ENCODE measurements at regions not wholly inside any gene's neighbourhood (a gene's known extent, or its start where the extent isn't known, plus 50 kb on each side); places are given as distances from the start of the nearest gene placed in this dataset.

DNA sequence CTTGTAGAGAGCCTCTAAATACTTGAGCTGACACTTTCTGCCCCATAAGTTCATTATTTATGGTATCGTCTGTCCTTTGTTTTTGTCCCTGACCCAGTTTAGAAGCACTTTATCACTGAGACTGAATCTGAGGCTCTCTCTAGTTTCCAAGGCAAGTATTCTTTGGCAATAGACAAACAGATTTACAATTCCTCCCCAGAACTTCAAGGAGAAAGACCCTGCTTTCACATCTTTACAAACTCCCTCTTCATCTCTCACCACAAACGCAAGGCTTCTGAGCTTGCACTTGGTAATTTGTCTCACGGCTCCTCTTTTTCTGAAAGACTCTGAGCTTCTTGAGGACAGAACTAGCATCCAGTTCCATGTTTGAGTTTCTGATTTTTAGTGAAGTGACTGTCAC lies 49.8 kb upstream of the PARP11 start:
- TF ChIP-seq, protein P1, sequence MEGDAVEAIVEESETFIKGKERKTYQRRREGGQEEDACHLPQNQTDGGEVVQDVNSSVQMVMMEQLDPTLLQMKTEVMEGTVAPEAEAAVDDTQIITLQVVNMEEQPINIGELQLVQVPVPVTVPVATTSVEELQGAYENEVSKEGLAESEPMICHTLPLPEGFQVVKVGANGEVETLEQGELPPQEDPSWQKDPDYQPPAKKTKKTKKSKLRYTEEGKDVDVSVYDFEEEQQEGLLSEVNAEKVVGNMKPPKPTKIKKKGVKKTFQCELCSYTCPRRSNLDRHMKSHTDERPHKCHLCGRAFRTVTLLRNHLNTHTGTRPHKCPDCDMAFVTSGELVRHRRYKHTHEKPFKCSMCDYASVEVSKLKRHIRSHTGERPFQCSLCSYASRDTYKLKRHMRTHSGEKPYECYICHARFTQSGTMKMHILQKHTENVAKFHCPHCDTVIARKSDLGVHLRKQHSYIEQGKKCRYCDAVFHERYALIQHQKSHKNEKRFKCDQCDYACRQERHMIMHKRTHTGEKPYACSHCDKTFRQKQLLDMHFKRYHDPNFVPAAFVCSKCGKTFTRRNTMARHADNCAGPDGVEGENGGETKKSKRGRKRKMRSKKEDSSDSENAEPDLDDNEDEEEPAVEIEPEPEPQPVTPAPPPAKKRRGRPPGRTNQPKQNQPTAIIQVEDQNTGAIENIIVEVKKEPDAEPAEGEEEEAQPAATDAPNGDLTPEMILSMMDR (conservative IDR thresholded peaks at IDR 0.05; ENCODE audit: low read depth, low read length) = no peak
- no peak overlapping the region for H3K4me3 ChIP-seq (IDR thresholded peaks at IDR 0.05; ENCODE audit: insufficient read depth, low read depth, low read length)
- no peaks in the 10 kb centered on the region for H4K20me1 ChIP-seq (ENCODE audit: insufficient read depth)
- H3K79me2 ChIP-seq (ENCODE audit: insufficient read depth, low read depth) = no peaks in the 10 kb centered on the region
- H3K4me1 ChIP-seq (ENCODE audit: low read depth, poor library complexity, severe bottlenecking) = no peaks in the 10 kb centered on the region
- H3K36me3 ChIP-seq (ENCODE audit: insufficient read depth) = no peaks in the 10 kb centered on the region
- H3K27me3 ChIP-seq (ENCODE audit: insufficient read depth, low read depth) = no peaks in the 10 kb centered on the region
- H3K27ac ChIP-seq = no peak overlapping the region
- H3K4me2 ChIP-seq = no peak overlapping the region
- no peak overlapping the region for H2AFZ ChIP-seq (ENCODE audit: low read depth)
- no peak overlapping the region for H3K9ac ChIP-seq

Data from KMS-11 (cell line).